Medulla oblongata (tissue), 1 donor: ENCODE measurements at regions not wholly inside any gene's neighbourhood (a gene's known extent, or its start where the extent isn't known, plus 50 kb on each side); places are given as distances from the start of the nearest gene placed in this dataset.
"Not testable (repeated sequence)": the region's sequence is repeated elsewhere in the genome, so short reads cannot be mapped to it uniquely, and the experiment has no call there.

ENCODE experiments used
- DNase-seq: peaks from one replicate; pipeline ENCODE4 v3.0.0-alpha.2; 2015; ENCODE audit errors: extremely low spot score

DNA sequence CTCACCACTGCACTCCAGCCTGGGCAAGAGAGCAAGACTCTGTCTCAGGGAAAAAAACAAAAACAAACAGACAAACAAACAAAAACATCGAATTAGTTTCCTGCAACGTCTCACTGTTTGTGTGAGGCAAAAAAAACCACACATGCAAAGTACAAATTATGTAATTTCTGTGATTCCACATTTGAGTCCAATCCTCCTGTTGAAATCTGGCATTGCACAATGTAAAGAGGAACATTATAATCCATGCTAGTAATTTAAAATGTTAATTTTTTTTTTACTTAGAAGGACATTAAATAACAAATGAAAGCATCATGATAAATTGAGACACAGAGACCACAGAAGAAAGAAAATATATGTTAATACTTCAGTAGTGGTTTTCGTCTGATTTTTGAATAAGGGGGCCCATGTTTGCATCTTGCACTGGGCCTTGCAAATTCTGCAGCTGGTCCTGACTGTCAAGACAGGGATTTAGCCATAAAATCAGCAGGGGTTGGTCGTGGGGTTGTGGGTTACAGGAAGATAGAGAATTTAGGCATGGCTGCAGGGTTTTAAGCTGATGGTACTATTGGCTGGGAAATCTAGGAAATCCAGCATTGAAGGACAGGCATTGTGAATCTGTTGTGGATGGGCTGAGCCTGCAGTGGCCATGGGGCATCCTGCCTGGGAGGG, 102.6 kb upstream of the ALDH3B2 start:
- no peak for DNase-seq

DNA sequence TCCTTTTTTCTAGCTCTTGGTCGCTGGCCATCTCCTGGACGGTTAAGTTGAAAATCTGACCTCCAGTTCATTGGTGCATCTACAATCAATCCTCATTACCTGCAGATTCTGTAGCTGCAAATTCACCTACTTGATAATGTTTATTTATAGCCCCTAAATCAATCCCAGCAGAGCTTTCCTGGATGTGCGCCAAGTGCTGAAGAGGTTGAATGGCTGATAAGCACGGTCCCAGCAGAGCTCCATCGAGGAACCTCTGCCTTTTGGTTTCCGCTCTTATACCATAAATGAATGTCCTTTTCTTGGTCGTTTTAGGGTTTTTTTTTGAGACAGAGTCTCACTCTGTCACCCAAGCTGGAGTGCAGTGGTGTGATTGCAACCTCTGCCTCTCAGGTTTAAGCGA, 99.8 kb upstream of the ALDH3B2 start:
- DNase-seq: not testable (repeated sequence)

DNA sequence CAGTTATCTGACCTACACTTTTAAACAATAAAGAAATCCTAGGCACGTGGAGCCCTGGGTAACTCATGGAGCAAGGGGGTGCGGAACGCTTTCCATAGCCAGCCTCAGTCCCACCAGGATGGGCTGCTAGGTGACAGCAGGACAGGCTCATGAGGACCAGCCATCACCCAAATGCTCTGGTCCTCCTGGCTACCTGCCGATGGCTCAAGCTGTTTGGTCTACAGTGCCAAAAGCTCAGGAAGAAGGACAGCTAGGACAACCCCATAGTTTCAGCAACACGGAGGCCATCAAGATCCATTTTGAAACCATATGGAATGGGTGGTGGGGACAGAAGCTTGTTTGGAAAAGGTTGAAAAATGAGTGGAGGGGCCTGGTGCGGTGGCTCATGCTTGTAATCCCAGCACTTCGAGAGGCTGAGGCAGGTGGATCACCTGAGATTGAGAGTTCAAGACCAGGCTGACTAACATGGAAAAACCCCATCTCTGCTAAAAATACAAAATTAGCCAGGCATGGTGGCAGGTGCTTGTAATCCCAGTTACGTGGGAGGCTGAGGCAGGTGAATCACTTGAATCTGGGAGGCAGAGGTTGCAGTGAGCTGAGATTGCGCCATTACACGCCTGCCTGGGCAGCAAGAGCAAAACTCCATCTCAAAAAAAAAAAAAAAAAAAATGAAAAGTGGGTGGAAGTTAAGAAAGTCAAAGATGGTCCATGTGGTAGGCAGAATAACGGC, 93.7 kb upstream of the ALDH3B2 start:
- not testable (repeated sequence) for DNase-seq

DNA sequence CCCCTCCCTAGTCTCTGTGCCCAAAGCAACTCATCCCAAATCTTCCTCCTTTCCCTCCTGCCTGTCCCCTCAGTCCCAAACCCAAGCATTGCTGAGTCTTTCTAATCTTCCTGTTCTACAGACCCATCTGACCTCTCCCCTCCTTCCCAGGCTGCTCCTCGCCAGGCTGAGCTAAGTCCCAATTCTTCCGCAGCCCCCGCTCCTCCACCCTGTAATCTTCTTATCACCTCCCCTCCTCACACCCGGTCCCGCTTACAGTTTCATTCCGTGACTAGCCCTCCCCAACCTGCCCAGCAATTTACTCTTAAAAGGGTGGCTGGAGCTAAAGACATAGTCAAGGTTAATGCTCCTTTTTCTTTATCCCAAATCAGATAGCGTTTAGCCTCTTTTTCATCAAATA, 86.8 kb upstream of the ALDH3B2 start:
- not testable (repeated sequence) for DNase-seq

DNA sequence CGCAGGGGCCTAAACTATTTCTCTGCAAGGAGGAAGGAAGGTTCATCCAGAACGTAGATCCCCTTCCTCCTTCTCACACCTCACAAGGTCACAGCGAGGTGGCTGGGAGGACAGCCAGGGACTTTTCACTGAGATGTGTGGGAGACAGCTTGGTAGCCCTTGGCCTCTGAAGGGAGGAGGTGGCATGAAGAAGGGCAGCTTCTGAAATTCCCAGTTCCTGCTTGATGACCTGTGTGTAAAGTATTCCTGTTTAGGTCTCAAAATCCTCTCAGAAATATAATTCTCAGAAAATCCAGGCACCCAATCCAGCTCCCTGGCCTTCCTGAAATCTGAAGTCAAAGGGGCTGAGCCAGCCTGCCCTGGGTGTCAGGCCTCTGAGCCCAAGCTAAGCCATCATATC, 84.9 kb upstream of the ALDH3B2 start:
- not testable (repeated sequence) for DNase-seq

DNA sequence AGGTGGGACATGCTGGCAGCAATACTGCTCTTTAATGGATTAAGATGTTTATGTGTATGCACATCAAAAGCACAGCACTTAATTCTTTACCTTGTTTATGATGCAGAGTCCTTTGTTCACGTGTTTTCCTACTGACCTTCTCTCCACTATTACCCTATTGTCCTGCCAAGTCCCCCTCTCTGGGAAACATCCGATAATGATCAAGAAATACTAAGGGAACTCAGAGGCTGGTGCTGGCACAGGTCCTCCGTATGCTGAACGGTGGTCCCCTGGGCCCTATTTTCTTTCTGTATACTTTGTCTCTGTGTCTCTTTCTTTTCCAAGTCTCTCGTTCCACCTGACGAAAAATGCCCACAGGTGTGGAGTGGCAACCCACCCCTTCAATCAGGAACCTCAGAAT, 84.0 kb upstream of the ALDH3B2 start:
- DNase-seq: not testable (repeated sequence)

DNA sequence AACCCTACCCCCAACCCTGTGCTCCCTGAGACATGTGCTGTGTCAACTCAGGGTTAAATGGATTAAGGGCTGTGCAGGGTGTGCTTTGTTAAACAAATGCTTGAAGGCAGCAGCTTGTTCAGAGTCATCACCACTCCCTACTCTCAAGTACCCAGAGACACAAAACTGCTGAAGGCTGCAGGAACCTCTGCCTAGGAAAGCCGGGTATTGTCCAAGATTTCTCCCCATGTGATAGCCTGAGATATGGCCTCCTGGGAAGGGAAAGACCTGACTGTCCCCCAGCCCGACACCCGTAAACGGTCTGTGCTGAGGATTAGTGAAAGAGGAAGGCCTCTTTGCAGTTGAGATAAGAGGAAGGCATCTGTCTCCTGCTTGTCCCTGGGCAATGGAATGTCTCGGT, 83.6 kb upstream of the ALDH3B2 start:
- not testable (repeated sequence) for DNase-seq

DNA sequence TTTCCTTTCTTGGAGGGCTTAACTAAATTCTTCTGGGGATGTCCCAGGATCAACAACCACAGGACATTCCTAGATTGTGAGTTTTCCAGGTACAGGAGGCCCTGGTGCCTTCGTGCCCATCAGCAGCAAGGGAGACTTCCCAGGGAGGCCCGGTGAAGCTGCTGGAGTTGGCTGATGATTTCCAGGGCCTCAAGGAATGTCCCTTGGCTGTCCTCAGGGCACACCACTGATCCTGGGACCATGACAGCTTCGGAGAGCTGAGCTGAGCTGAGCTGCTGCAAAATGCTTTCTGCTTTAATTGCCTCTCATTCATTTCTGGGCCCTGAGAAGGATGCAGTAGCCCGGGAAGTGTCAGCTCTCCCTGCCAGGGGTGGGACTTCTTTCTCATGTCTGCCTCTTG, 79.4 kb upstream of the ALDH3B2 start:
- DNase-seq: peak; percentile 2

DNA sequence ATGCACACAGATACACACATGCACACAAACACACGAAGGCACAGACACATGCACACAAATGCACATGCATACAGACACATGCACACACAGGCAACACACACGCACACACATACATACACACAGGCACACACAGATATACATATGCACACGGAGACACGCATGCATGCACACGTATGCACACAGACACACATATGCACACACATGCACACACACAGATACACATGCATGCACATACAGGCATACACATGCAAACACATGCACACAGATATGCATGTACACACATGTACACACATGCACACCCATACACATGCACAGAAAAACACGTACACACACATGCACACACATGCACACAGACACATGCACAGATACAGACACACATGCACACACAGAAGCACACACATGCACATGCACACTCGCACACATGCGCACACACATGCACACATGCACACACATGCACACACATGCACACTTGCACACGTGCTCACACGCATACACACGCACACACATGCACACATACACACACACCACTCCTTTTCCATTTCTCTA, 70.8 kb upstream of the ALDH3B2 start:
- no peak for DNase-seq

DNA sequence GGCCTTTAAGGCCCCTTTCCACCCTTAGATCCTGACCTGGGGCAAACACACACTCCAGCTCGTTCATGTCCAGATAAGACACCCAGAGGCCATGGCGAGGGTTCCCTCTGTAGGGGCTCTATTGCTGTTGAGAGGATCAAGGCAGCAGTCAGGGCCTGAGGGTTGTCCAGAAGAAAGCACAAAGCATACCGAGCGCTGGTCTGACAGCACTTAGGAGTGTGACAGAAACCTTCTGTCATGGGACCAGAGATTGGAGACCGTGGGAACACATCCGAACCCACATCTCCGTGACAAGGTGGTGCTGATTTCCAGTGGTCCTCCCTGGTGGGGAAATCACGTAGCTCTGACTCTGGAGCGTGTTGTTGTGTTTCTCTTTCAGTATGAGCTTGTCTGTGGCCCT, 69.8 kb upstream of the ALDH3B2 start:
- not testable (repeated sequence) for DNase-seq

DNA sequence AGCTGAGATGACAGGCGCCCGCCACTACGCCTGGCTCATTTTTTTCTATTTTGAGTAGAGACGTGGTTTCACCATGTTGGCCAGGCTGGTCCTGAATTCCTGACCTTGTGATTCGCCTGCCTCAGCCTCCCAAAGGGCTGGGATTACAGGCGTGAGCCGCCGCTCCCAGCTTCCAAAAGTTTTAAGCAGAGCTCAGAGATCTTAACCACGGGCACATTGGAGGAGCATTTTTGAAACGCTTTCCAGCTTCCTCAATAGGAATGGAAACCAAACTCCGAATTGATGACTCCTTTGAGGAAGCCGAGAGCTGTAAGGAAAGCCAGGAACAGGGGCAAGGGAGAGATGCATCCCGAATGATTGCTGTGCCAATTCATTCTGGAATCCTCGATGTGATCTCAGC, 63.8 kb upstream of the ALDH3B2 start:
- DNase-seq: not testable (repeated sequence)

DNA sequence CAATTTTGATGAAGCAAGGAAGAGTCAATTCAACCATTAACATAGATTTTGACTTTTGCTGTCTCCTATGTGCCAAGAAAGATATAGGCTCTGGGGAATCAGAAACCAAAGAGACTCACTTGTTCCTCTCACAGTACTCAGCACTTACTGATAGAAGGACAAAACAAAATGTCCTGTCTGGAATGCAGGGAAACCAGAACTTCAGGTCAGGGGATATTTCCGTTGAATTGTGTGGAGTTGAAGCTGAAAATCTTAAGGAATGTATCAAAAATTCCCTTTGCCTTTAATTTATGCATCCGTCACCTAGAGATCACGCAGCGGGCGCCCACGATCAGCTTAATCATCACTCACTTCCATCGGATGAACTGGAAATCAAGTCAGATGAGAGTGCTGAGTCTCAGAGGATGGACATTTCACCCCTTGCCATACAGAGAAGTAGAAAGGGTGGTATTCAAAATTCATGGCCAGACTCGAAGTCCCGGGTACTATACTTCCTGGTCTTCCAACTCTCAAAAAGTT, 63.2 kb upstream of the ALDH3B2 start:
- not testable (repeated sequence) for DNase-seq

DNA sequence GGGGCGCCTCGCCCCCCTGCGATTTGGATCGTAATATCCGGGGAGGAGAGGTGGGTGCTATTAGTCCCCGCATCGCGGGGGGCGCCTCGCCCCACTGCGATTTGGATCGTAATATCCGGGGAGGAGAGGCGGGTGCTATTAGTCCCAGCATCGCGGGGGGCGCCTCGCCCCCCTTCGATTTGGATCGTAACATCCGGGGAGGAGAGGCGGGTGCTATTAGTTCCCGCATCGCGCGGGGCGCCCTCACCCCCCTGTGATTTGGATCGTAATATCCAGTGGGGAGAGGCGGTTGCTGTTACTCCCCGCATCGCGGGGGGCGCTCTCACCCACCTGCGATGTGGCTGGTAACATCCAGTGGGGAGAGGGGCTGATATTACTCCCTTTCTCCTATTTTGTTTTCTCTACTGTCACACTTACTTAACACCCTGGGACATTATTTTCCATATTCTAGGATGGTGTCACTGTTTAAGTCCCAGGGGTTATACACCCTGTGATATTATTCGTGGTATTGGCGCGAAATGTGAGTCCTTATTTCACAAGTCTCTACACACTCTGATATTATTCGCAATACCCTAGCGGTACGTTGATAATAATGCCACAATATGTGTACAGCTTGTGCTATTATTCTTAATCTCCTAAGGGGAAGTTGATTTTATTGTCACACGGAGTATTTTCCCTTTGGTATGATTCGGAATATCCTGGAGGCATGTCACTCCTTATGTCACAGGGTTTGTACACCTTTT, 57.8 kb upstream of the ALDH3B2 start:
- peak; percentile 3 for DNase-seq

DNA sequence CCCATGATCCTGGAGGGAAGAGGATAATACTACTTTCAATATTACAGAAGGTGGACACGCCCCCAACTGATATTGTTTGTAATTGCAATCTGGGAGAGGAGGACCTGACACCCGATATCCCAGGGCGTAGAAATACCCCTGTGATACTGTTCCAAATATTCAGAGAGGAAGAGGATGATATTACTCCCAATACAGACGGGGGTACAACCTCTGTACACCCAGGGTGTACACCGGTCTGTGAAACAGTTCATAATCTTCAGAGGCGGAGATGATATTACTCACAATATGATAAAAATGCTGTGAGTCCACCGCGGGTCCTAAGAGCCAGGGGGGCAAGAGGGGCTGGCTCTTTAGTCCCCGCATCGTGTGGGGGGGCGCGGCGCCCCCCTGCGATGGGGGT, 57.2 kb upstream of the ALDH3B2 start:
- no peak for DNase-seq

DNA sequence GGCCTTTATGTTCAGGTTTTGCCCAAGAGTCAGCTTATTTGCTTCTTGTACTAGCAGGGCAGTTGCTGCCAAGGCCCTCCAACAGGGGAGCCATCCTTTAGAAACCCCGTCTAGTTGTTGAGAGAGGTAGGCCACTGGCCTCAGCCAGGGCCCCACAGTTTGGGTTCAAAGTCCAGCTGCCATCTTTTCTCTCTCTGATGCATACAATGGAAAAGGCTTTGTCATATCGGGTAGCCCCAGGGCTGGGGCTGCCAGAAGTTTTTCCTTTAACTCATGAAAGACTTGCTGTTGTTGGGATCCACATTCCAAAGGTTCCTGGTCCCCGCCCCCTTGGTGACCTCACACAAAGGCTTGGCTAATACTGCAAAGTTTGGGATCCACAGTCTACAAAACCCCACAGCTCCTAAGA, 53.7 kb upstream of the ALDH3B2 start:
- not testable (repeated sequence) for DNase-seq

DNA sequence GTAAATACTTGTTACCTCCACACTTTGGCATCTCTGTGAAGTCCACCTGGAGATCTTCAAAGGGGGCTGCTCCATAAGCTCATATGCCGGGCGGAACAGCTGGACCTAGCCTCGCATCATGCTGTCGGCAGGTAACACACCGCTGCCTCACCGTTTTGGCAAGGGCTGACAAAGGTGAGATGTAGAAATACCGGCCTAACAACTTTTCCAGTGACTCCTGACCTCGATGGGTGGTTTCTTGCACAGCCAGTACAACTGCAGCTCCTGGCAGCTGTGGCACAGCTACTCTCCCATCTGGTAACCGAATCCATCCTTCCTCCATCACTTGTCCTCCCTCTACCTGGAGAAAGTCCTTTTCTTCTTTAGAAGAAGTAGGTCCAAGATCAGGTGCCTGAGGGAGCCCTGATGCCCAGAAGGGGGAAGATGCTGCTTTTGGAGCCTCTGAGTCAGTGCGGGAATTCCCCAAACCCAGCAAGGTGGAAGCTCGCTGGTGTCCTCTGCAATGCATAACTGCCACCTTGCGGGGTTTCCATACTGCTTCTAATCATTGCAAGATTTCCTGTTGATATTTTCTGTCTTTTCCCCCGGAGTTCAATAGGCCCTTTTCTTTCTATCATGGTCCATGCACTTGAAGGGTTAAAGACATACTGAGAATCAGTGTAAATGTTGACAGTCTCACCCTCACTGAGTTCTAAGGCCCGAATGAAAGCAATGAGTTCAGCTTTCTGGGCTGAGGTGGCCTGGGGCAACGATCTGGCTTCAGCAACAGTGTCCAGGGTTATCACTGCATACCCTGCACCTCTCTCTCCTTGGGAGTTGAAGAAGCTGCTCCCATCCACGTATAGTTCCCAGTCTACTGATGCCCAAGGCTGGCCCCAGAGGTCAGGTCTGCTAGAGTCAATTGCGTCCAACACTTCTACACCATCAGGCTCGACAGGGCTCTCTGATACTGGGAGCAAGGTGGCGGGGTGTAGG, 52.9 kb upstream of the ALDH3B2 start:
- DNase-seq: not testable (repeated sequence)
